ENCODE measurements at regions not wholly inside any gene's neighbourhood (a gene's known extent, or its start where the extent isn't known, plus 50 kb on each side); places are given as distances from the start of the nearest gene placed in this dataset.

DNA sequence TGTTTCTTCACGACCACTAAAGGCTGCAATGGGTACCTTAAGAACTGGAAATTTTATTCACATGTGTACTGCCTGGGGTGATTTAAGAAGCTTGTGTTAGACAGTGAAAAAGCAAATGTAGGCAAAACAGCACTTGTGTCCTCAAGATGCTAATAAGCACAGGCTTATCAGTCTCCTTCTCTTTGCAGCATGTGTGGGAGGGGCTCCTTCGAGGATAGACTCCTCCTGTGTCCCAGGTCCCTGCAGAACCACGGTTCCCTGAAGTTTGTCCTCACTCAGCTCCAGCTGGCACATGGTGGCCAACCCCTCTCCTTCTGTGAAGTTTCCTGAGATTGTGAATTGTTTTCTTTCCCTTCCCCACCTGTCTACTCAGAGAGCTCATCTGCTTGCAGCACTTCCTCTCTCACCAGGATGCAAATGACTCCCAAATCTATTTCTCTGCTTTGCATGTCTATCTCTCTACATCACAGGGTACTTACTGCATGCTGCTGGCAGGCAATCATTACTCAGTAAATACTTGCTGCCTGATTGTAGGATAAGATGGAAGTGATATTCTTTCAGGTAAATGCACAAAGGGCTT is 589.6 kb upstream of the KLHL29 start:
- TF ChIP-seq, protein P1, sequence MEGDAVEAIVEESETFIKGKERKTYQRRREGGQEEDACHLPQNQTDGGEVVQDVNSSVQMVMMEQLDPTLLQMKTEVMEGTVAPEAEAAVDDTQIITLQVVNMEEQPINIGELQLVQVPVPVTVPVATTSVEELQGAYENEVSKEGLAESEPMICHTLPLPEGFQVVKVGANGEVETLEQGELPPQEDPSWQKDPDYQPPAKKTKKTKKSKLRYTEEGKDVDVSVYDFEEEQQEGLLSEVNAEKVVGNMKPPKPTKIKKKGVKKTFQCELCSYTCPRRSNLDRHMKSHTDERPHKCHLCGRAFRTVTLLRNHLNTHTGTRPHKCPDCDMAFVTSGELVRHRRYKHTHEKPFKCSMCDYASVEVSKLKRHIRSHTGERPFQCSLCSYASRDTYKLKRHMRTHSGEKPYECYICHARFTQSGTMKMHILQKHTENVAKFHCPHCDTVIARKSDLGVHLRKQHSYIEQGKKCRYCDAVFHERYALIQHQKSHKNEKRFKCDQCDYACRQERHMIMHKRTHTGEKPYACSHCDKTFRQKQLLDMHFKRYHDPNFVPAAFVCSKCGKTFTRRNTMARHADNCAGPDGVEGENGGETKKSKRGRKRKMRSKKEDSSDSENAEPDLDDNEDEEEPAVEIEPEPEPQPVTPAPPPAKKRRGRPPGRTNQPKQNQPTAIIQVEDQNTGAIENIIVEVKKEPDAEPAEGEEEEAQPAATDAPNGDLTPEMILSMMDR (IDR thresholded peaks at IDR 0.05): no peak
- TF ChIP-seq POLR2A (IDR thresholded peaks at IDR 0.05): no peak

Data from heart left ventricle (tissue), 13 donors.